Transverse colon (tissue), 4 donors: ENCODE measurements at regions not wholly inside any gene's neighbourhood (a gene's known extent, or its start where the extent isn't known, plus 50 kb on each side); places are given as distances from the start of the nearest gene placed in this dataset.
"Not testable (repeated sequence)": the region's sequence is repeated elsewhere in the genome, so short reads cannot be mapped to it uniquely, and the experiment has no call there.

Experiments
- POLR2AphosphoS5 ChIP-seq, 3 donors: sonication (generic); formaldehyde crosslinking; IDR thresholded peaks; one replicate each; pipeline ENCODE4 v1.6.1; 2016; ENCODE audit warnings: antibody characterized with exemption in 3 of 3
- TF ChIP-seq, protein P1 (sequence below), 5 experiments: fragments of 200-600 bp in 3 of 5; fragments of 450-650 bp in 2 of 5; sonication (generic) in 3 of 5; IDR thresholded peaks; 1 replicate in 2 of 5; 2 replicates in 3 of 5; pipeline ENCODE4 v1.5.1; 2016 to 2017; ENCODE audit warnings: antibody characterized with exemption in 5 of 5, inconsistent platforms in 3 of 5, mild to moderate bottlenecking in 2 of 5, moderate library complexity in 1 of 5

DNA sequence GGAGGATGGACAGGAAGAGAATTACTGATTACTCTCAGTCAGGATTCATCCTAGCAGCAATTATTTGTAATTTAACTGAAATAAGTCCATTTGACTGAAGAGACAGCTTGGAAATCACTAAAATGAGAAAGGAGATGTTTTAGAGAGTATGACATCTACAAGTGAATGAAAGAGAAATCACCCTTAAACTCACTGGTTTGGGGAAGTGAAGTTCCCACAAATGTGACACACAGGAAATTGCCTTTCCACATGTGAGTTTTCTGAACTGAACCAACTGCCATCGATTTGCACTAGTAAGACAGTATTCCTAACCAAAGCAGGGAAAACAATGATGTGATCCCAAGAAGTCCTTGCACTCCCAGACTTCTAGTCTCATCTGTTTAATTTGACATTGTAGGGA lies 110.3 kb downstream of the FAM72B start:
- TF ChIP-seq, protein P1, sequence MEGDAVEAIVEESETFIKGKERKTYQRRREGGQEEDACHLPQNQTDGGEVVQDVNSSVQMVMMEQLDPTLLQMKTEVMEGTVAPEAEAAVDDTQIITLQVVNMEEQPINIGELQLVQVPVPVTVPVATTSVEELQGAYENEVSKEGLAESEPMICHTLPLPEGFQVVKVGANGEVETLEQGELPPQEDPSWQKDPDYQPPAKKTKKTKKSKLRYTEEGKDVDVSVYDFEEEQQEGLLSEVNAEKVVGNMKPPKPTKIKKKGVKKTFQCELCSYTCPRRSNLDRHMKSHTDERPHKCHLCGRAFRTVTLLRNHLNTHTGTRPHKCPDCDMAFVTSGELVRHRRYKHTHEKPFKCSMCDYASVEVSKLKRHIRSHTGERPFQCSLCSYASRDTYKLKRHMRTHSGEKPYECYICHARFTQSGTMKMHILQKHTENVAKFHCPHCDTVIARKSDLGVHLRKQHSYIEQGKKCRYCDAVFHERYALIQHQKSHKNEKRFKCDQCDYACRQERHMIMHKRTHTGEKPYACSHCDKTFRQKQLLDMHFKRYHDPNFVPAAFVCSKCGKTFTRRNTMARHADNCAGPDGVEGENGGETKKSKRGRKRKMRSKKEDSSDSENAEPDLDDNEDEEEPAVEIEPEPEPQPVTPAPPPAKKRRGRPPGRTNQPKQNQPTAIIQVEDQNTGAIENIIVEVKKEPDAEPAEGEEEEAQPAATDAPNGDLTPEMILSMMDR (IDR thresholded peaks at IDR 0.05): not testable (repeated sequence)
- TF ChIP-seq POLR2AphosphoS5 (IDR thresholded peaks at IDR 0.05): not testable (repeated sequence)
